ENCODE measurements at regions not wholly inside any gene's neighbourhood (a gene's known extent, or its start where the extent isn't known, plus 50 kb on each side); places are given as distances from the start of the nearest gene placed in this dataset.

GRCh38 chr17:63196772-63197335 is 230.8 kb downstream of the TANC2 start:
- CTCF ChIA-PET = interaction anchor here (0.5 to 1.6 kb wide), 5 partner anchors 10 to 475 kb away, joined by 3 to 9 read pairs (median 4); no protein-coding TSS in a partner anchor
- Histone ChIP-seq H3K36me3 (replicated peaks in 1 of 2; ENCODE audit: control insufficient read depth in 1 of 2, insufficient read depth in 2 of 2, low read length in 1 of 2) (peaks cover 48 to 69% of the 10 kb centered on the region in 2 experiments), H3K27me3 (ENCODE audit: insufficient read depth) (no peaks in the 10 kb centered on the region), H3K9me3 (no peaks in the 10 kb centered on the region), H3K4me1 (ENCODE audit: control insufficient read depth in 1 of 2, insufficient read depth in 2 of 2, low read depth in 1 of 2, low read length in 1 of 2) (peaks cover 0 to 2% of the 10 kb centered on the region in 2 experiments; a peak in 2 of 4 replicates), H3K4me3 (ENCODE audit: low read depth in 2 of 2, low read length in 1 of 2) (no peak overlapping the region), H3K79me2 (ENCODE audit: insufficient read depth) (peaks cover 42% of the 10 kb centered on the region; the same call in 1 of the 2 replicates), H2AFZ (ENCODE audit: low read depth) (no peak overlapping the region), H4K20me1 (ENCODE audit: insufficient read depth) (no peaks in the 10 kb centered on the region), H3K9ac (no peak overlapping the region), H3K27ac (ENCODE audit: low read depth in 2 of 2, low read length in 1 of 2) (no peak overlapping the region), H3F3A (replicated peaks; ENCODE audit: insufficient read depth) (peaks cover 26% of the 10 kb centered on the region), H3K9me2 (no peaks in the 10 kb centered on the region), H3K4me2 (no peak overlapping the region)
- TF ChIP-seq FOXJ3 (CRISPR knock-in tag; IDR thresholded peaks at IDR 0.05) (no peak), POLR2AphosphoS5 (IDR thresholded peaks at IDR 0.05; ENCODE audit: low read depth, low read length) (no peak), NRF1 (IDR thresholded peaks at IDR 0.05; ENCODE audit: low read depth, low read length) (no peak), TAF1 (IDR thresholded peaks at IDR 0.05; ENCODE audit: borderline replicate concordance, low read depth, low read length) (no peak), RCOR1 (IDR thresholded peaks at IDR 0.05; ENCODE audit: low read length) (no peak), CHD2 (IDR thresholded peaks at IDR 0.05; ENCODE audit: low read length, partially characterized antibody) (no peak)
- TF ChIP-seq, protein P1, sequence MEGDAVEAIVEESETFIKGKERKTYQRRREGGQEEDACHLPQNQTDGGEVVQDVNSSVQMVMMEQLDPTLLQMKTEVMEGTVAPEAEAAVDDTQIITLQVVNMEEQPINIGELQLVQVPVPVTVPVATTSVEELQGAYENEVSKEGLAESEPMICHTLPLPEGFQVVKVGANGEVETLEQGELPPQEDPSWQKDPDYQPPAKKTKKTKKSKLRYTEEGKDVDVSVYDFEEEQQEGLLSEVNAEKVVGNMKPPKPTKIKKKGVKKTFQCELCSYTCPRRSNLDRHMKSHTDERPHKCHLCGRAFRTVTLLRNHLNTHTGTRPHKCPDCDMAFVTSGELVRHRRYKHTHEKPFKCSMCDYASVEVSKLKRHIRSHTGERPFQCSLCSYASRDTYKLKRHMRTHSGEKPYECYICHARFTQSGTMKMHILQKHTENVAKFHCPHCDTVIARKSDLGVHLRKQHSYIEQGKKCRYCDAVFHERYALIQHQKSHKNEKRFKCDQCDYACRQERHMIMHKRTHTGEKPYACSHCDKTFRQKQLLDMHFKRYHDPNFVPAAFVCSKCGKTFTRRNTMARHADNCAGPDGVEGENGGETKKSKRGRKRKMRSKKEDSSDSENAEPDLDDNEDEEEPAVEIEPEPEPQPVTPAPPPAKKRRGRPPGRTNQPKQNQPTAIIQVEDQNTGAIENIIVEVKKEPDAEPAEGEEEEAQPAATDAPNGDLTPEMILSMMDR (IDR thresholded peaks at IDR 0.05) = no peak
- POLR2A ChIA-PET = no interaction called here
- DNase-seq = no peak
- WGBS (ENCODE audit: low lambda C conversion rate) = 92% methylated on average over 1 of the region's 1 CpG

GRCh38 chr17:63203652-63204051 is 237.6 kb downstream of the TANC2 start:
- CTCF ChIA-PET = interaction anchor here (1.5 kb wide), 1 partner anchor 21 kb away, joined by 5 read pairs; no protein-coding TSS in a partner anchor
- peaks cover 34 to 84% of the 10 kb centered on the region in 2 experiments for H3K36me3 ChIP-seq (replicated peaks in 1 of 2; ENCODE audit: control insufficient read depth in 1 of 2, insufficient read depth in 2 of 2, low read length in 1 of 2)
- no peak overlapping the region for H3K27ac ChIP-seq (ENCODE audit: low read depth in 2 of 2, low read length in 1 of 2)
- 94% methylated on average over 2 of the region's 2 CpGs for WGBS (ENCODE audit: low lambda C conversion rate)
- no peaks in the 10 kb centered on the region for H4K20me1 ChIP-seq (ENCODE audit: insufficient read depth)
- POLR2A ChIA-PET = no interaction called here
- no peaks in the 10 kb centered on the region for H3K27me3 ChIP-seq (ENCODE audit: insufficient read depth)
- H3K9me2 ChIP-seq = no peaks in the 10 kb centered on the region
- peaks cover 21% of the 10 kb centered on the region for H3K79me2 ChIP-seq (ENCODE audit: insufficient read depth)
- H3K4me3 ChIP-seq (ENCODE audit: low read depth in 2 of 2, low read length in 1 of 2) = no peak overlapping the region; a peak in 1 of 4 replicates
- H3K4me1 ChIP-seq (ENCODE audit: control insufficient read depth in 1 of 2, insufficient read depth in 2 of 2, low read depth in 1 of 2, low read length in 1 of 2) = no peaks in the 10 kb centered on the region
- TF ChIP-seq MXI1 (IDR thresholded peaks at IDR 0.05; ENCODE audit: low read depth, low read length) (no peak), REST (IDR thresholded peaks at IDR 0.05; ENCODE audit: low read depth, low read length) (no peak), RAD21 (IDR thresholded peaks at IDR 0.05; ENCODE audit: low read length) (no peak), ZBTB33 (IDR thresholded peaks at IDR 0.05; ENCODE audit: borderline replicate concordance, low read depth) (no peak), EZH2phosphoT487 (IDR thresholded peaks at IDR 0.05; ENCODE audit: borderline replicate concordance, low read depth) (no peak), EP300 (IDR thresholded peaks at IDR 0.05; ENCODE audit: borderline replicate concordance in 1 of 2, low read depth in 1 of 2, low read length in 1 of 2) (no peak), ELF1 (IDR thresholded peaks at IDR 0.05) (no peak), TCF12 (IDR thresholded peaks at IDR 0.05) (no peak)
- TF ChIP-seq, protein P2, sequence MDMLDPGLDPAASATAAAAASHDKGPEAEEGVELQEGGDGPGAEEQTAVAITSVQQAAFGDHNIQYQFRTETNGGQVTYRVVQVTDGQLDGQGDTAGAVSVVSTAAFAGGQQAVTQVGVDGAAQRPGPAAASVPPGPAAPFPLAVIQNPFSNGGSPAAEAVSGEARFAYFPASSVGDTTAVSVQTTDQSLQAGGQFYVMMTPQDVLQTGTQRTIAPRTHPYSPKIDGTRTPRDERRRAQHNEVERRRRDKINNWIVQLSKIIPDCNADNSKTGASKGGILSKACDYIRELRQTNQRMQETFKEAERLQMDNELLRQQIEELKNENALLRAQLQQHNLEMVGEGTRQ (IDR thresholded peaks at IDR 0.05; ENCODE audit: borderline replicate concordance, low read depth, low read length) = no peak
- no peak overlapping the region for H3K4me2 ChIP-seq
- H3K9ac ChIP-seq = no peak overlapping the region
- no peak for DNase-seq
- peaks cover 21% of the 10 kb centered on the region for H3K9me3 ChIP-seq
- H3F3A ChIP-seq (replicated peaks; ENCODE audit: insufficient read depth) = peaks cover 27% of the 10 kb centered on the region
- H2AFZ ChIP-seq (ENCODE audit: low read depth) = no peak overlapping the region
